ENCODE measurements at regions not wholly inside any gene's neighbourhood (a gene's known extent, or its start where the extent isn't known, plus 50 kb on each side); places are given as distances from the start of the nearest gene placed in this dataset.
"Not testable (repeated sequence)": the region's sequence is repeated elsewhere in the genome, so short reads cannot be mapped to it uniquely, and the experiment has no call there.

- intact Hi-C loops (cut with micrococcal nuclease); DNase-seq: not testable (repeated sequence)
Observed at GRCh38 chr6:60758725-60759124, 1527.3 kb downstream of the KHDRBS2 start.

More at GRCh38 chr6:60758725-60759124, 1527.3 kb downstream of the KHDRBS2 start:
- H3K27me3 ChIP-seq (ENCODE audit: control insufficient read depth, insufficient read depth, low read length); CTCF ChIA-PET; H2AFZ ChIP-seq (replicated peaks; ENCODE audit: low read length, poor library complexity); POLR2A ChIA-PET (ENCODE audit: unreplicated experiment); H2BK20ac ChIP-seq (ENCODE audit: low read depth, low read length); H2BK5ac ChIP-seq (ENCODE audit: low read depth, low read length, poor library complexity, severe bottlenecking); ATAC-seq (ENCODE audit: low read depth); H4K91ac ChIP-seq (ENCODE audit: insufficient read depth, low read depth, low read length); H3K4ac ChIP-seq (ENCODE audit: low read depth, low read length); H3K79me1 ChIP-seq (ENCODE audit: low read depth in 1 of 2, low read length in 2 of 2); H3K9me3 ChIP-seq (ENCODE audit: control insufficient read depth, insufficient read depth, low read length); BruUV-seq (replicated peaks); H3K4me3 ChIP-seq (ENCODE audit: insufficient read depth, low read depth, low read length); H4K8ac ChIP-seq (ENCODE audit: low read depth in 2 of 2, low read length in 2 of 2); H2BK120ac ChIP-seq (ENCODE audit: low read depth, low read length); H3K4me1 ChIP-seq (ENCODE audit: control insufficient read depth, insufficient read depth, low read length); dilution Hi-C loops (cut with HindIII; ENCODE audit: low sequenced_read_pairs, unreplicated experiment); H3K14ac ChIP-seq (replicated peaks; ENCODE audit: low read depth, low read length); H2AK5ac ChIP-seq (ENCODE audit: low read depth, low read length); H3K27ac ChIP-seq (ENCODE audit: insufficient read depth, low read length); H3K56ac ChIP-seq (ENCODE audit: extremely low read depth, insufficient read depth, low read length); H2BK15ac ChIP-seq (ENCODE audit: low read depth, low read length); H3K23ac ChIP-seq (ENCODE audit: low read depth, low read length); H3K4me2 ChIP-seq (ENCODE audit: low read depth, low read length); H3K9ac ChIP-seq (ENCODE audit: low read depth, low read length); H3K36me3 ChIP-seq (ENCODE audit: control insufficient read depth, insufficient read depth, low read length); H4K5ac ChIP-seq (ENCODE audit: low read depth, low read length); H3K9me1 ChIP-seq (ENCODE audit: insufficient read depth, low read length); H3K18ac ChIP-seq (ENCODE audit: low read depth, low read length); in situ Hi-C loops (cut with MboI; ENCODE audit: low sequenced_read_pairs); H4K20me1 ChIP-seq (ENCODE audit: insufficient read depth, low read length); H2AK9ac ChIP-seq (replicated peaks; ENCODE audit: low read depth, low read length, poor library complexity): not testable (repeated sequence)
- WGBS, 2 experiments (ENCODE audit: extremely low coverage in 2 of 2, insufficient read length in 1 of 2), result no CpG with 5 or more reads among the region's 9 CpGs

Measured in IMR-90 (cell line).